CD4-positive, alpha-beta T cell (primary cell): ENCODE measurements at regions not wholly inside any gene's neighbourhood (a gene's known extent, or its start where the extent isn't known, plus 50 kb on each side); places are given as distances from the start of the nearest gene placed in this dataset.

Source experiments
- ATAC-seq: fragments of 200-7000 bp; cut with Tn5 transposase; one replicate; pipeline ENCODE4 v1.10.0; 2022; ENCODE audit warnings: mild to moderate bottlenecking; ENCODE audit not compliant: poor library complexity
- CTCF ChIA-PET: fragments of 350-600 bp; sonication (Branson Sonifier 250); formaldehyde crosslinking; loops from one replicate; lab custom pipeline; 2021; ENCODE audit warnings: antibody characterized with exemption, inconsistent platforms; lab: Charles Lee
- POLR2A ChIA-PET: fragments of 350-600 bp; sonication (Branson Sonifier 250); formaldehyde crosslinking; loops from one replicate; lab custom pipeline; 2021; ENCODE audit warnings: antibody characterized with exemption, inconsistent platforms; lab: Charles Lee
- DNase-seq, 14 experiments: peaks; one replicate each; pipeline ENCODE4 v3.0.0-alpha.2; 2013 to 2020; ENCODE audit warnings: mixed read lengths in 2 of 14
- H3K27ac ChIP-seq, 2 donors: one replicate each; pipeline versions ENCODE4 v1.5.1 to v1.7.0; 2013; ENCODE audit warnings: low read length in 2 of 2, low read depth in 1 of 2, mild to moderate bottlenecking in 1 of 2
- H3K27me3 ChIP-seq, 2 experiments: 1 replicate in 1 of 2; 2 replicates in 1 of 2; pipeline versions ENCODE4 v1.6.1 to v1.7.0; 2013; ENCODE audit warnings: low read length in 2 of 2, control low read depth in 1 of 2, mild to moderate bottlenecking in 1 of 2, moderate library complexity in 1 of 2; ENCODE audit not compliant: insufficient read depth in 2 of 2, control insufficient read depth in 1 of 2
- H3K36me3 ChIP-seq: one replicate; pipeline ENCODE4 v1.6.1; 2013; ENCODE audit warnings: low read length, control low read depth; ENCODE audit not compliant: insufficient read depth
- H3K4me1 ChIP-seq: one replicate; pipeline ENCODE4 v1.6.1; 2013; ENCODE audit warnings: low read length, control low read depth; ENCODE audit not compliant: insufficient read depth
- H3K4me3 ChIP-seq: one replicate; pipeline ENCODE4 v1.5.1; 2013; ENCODE audit warnings: mild to moderate bottlenecking, low read length, moderate library complexity
- H3K9me3 ChIP-seq, 2 experiments: 1 replicate in 1 of 2; 2 replicates in 1 of 2; pipeline versions ENCODE4 v1.6.1 to v1.7.0; 2013; ENCODE audit warnings: low read length in 2 of 2, mild to moderate bottlenecking in 2 of 2, control low read depth in 1 of 2, moderate library complexity in 1 of 2; ENCODE audit not compliant: control insufficient read depth in 1 of 2, insufficient read depth in 1 of 2
- H3K27ac Mint-ChIP-seq: one replicate; pipeline ENCODE4 v1.8.0; 2020; ENCODE audit warnings: mixed read lengths
- H3K27me3 Mint-ChIP-seq: one replicate; pipeline ENCODE4 v1.8.0; 2021; ENCODE audit warnings: mixed read lengths
- H3K36me3 Mint-ChIP-seq: one replicate; pipeline ENCODE4 v1.8.0; 2021; ENCODE audit warnings: low read depth, mixed read lengths
- H3K4me1 Mint-ChIP-seq: one replicate; pipeline ENCODE4 v1.8.0; 2021; ENCODE audit warnings: low read depth, mixed read lengths
- H3K4me3 Mint-ChIP-seq: one replicate; pipeline ENCODE4 v1.8.0; 2020; ENCODE audit warnings: mild to moderate bottlenecking, mixed read lengths
- H3K9me3 Mint-ChIP-seq: one replicate; pipeline ENCODE4 v1.8.0; 2020; ENCODE audit warnings: mixed read lengths
- CTCF ChIP-seq: fragments of 200-600 bp; IDR thresholded peaks from one replicate; pipeline ENCODE4 v1.8.0; 2022; ENCODE audit warnings: antibody characterized with exemption, mild to moderate bottlenecking
- intact Hi-C, 2 experiments: fragments of 100-400 bp; cut with DNase I in 1 of 2; cut with micrococcal nuclease in 1 of 2; formaldehyde crosslinking; loops; one replicate each; pipeline versions ENCODE4 v1.15.1 to v1.9.0; 2023 to 2025; cut with DNase I, micrococcal nuclease

- Mint-ChIP-seq H3K36me3 (no peaks in the 10 kb centered on the region), H3K4me3 (no peak overlapping the region), H3K9me3 (no peaks in the 10 kb centered on the region), H3K4me1 (no peaks in the 10 kb centered on the region), H3K27ac (no peak overlapping the region), H3K27me3 (peaks cover 61% of the 10 kb centered on the region)
- no peak overlapping the region for H3K27ac ChIP-seq
- intact Hi-C loops: loop anchor here in 1 of 2 experiments (1.0 kb wide), 1 partner anchor 13 kb away; no protein-coding TSS in a partner anchor
- ChIA-PET CTCF (no interaction called here), POLR2A (no interaction called here)
- DNase-seq (no peak), ATAC-seq (no peak)
- H3K36me3 ChIP-seq: no peaks in the 10 kb centered on the region
- H3K27me3 ChIP-seq: peaks cover 23 to 26% of the 10 kb centered on the region in 2 experiments
- H3K9me3 ChIP-seq: peaks cover 0 to 3% of the 10 kb centered on the region in 2 experiments
- TF ChIP-seq CTCF: no peak
- H3K4me3 ChIP-seq: no peak overlapping the region
- H3K4me1 ChIP-seq: no peaks in the 10 kb centered on the region
These were observed 125.8 kb downstream of the RRAGC start for GRCh38 chr1:38733761-38734160.

- POLR2A ChIA-PET: no interaction called here
- H3K9me3 Mint-ChIP-seq: no peaks in the 10 kb centered on the region
- H3K27ac Mint-ChIP-seq: no peak overlapping the region
- H3K27me3 Mint-ChIP-seq: peaks cover 90% of the 10 kb centered on the region
- Histone ChIP-seq H3K4me1 (no peaks in the 10 kb centered on the region), H3K4me3 (no peak overlapping the region), H3K36me3 (no peaks in the 10 kb centered on the region), H3K27me3 (peaks cover 37 to 54% of the 10 kb centered on the region in 2 experiments), H3K27ac (no peak overlapping the region), H3K9me3 (peaks cover 0 to 3% of the 10 kb centered on the region in 2 experiments)
- DNase-seq (no peak), ATAC-seq (no peak)
- CTCF ChIA-PET: no interaction called here
- H3K4me1 Mint-ChIP-seq: no peaks in the 10 kb centered on the region
- intact Hi-C loops: no loop called here
- H3K4me3 Mint-ChIP-seq: no peak overlapping the region
- no peak for TF ChIP-seq CTCF
- H3K36me3 Mint-ChIP-seq: no peaks in the 10 kb centered on the region
These were observed 128.8 kb downstream of the RRAGC start for GRCh38 chr1:38730511-38731397.

GRCh38 chr1:38728585-38728908, 131.0 kb downstream of the RRAGC start:
- Histone ChIP-seq H3K27me3 (peaks cover 36 to 60% of the 10 kb centered on the region in 2 experiments), H3K9me3 (peaks cover 0 to 3% of the 10 kb centered on the region in 2 experiments), H3K4me1 (no peaks in the 10 kb centered on the region), H3K4me3 (no peak overlapping the region), H3K27ac (no peak overlapping the region), H3K36me3 (no peaks in the 10 kb centered on the region)
- intact Hi-C loops: no loop called here
- no peak for DNase-seq
- H3K27me3 Mint-ChIP-seq: peaks cover 89% of the 10 kb centered on the region
- no peak overlapping the region for H3K27ac Mint-ChIP-seq
- no peak overlapping the region for H3K4me3 Mint-ChIP-seq
- ChIA-PET CTCF (no interaction called here), POLR2A (no interaction called here)
- H3K36me3 Mint-ChIP-seq: no peaks in the 10 kb centered on the region
- no peak for ATAC-seq
- TF ChIP-seq CTCF: no peak
- no peaks in the 10 kb centered on the region for H3K4me1 Mint-ChIP-seq
- H3K9me3 Mint-ChIP-seq: no peaks in the 10 kb centered on the region
